ENCODE measurements at regions not wholly inside any gene's neighbourhood (a gene's known extent, or its start where the extent isn't known, plus 50 kb on each side); places are given as distances from the start of the nearest gene placed in this dataset.

- DNase-seq (ENCODE audit: low spot score) (no peak), ATAC-seq (ENCODE audit: insufficient number of reproducible peaks, low FRiP score, low read depth) (peak; percentile 29)
Observed at GRCh38 chr10:50991456-50992355, 82.6 kb upstream of the PRKG1 start.

GRCh38 chr10:50992356-50992901 is 81.9 kb upstream of the PRKG1 start:
- TF ChIP-seq CTCF (IDR thresholded peaks at IDR 0.05) = no peak
- Histone ChIP-seq H3K4me3 (peak overlapping the region; percentile 94), H3K4me1 (ENCODE audit: control insufficient read depth in 1 of 2, low read depth in 2 of 2) (peaks cover 13 to 46% of the 10 kb centered on the region in 2 donors), H3K27me3 (replicated peaks; ENCODE audit: insufficient read depth) (no peaks in the 10 kb centered on the region), H3K9me3 (no peaks in the 10 kb centered on the region), H3K36me3 (no peaks in the 10 kb centered on the region), H3K27ac (peak overlapping the region; percentile 93 to 97)
- ATAC-seq (ENCODE audit: insufficient number of reproducible peaks, low FRiP score, low read depth) = no peak
- no peak for DNase-seq (ENCODE audit: low spot score)

More at GRCh38 chr10:50991456-50992355, 82.6 kb upstream of the PRKG1 start:
- Histone ChIP-seq H3K9me3 (no peaks in the 10 kb centered on the region), H3K27me3 (replicated peaks; ENCODE audit: insufficient read depth) (no peaks in the 10 kb centered on the region), H3K4me1 (ENCODE audit: control insufficient read depth in 1 of 2, low read depth in 2 of 2) (peaks cover 13 to 39% of the 10 kb centered on the region in 2 donors), H3K36me3 (no peaks in the 10 kb centered on the region), H3K27ac (peak overlapping the region; percentile 93 to 97), H3K4me3 (peak overlapping the region; percentile 94)
- no peak for TF ChIP-seq CTCF (IDR thresholded peaks at IDR 0.05)

DNA sequence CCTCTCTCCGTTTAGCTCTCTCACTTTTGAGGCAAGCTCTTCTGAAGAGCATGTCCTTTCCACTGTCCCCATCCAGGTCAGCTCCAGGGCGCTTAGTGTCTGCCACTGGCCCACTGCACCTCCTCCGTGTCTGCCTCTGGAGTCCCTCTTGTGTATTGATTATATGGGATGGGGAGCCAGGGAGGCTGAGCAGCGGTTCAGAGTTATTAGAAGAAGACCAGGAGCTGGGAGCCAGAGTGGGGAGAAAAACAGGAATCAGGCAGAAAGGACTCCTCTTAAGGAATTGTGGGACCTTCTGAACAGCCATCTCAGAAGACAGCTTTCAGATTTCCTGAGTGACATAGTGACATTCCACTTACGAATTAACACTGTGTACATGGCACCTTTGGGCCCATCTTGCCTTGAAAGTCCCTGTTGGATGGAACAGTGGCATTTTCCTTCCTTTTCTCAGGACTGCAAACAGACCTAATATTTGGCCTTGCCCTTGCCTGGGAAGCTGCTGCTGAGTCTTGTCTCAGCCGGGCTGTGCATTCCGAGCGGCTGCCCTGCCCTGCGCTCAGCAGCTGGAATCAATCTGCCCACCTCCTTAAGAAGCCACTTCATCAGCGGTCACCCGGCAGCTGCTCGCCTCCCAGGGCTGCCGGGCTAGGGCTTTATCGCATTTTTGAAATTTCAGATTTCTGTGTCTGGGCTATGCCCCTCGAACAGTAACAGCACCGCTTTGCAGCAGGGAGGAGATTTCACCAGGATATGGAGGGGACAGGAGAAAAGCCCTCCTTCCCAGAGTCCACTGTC is 81.1 kb upstream of the PRKG1 start:
- no peak for DNase-seq (ENCODE audit: low spot score)
- Histone ChIP-seq H3K27me3 (replicated peaks; ENCODE audit: insufficient read depth) (no peaks in the 10 kb centered on the region), H3K4me1 (ENCODE audit: control insufficient read depth in 1 of 2, low read depth in 2 of 2) (peaks cover 9 to 45% of the 10 kb centered on the region in 2 donors), H3K27ac (peak overlapping the region; percentile 93 to 97), H3K9me3 (no peaks in the 10 kb centered on the region), H3K36me3 (no peaks in the 10 kb centered on the region), H3K4me3 (peak overlapping the region; percentile 94)
- no peak for TF ChIP-seq CTCF (IDR thresholded peaks at IDR 0.05)
- ATAC-seq (ENCODE audit: insufficient number of reproducible peaks, low FRiP score, low read depth) = no peak

GRCh38 chr10:50993771-50994251 is 80.5 kb upstream of the PRKG1 start:
- peak; percentile 60 for ATAC-seq (ENCODE audit: insufficient number of reproducible peaks, low FRiP score, low read depth)
- TF ChIP-seq CTCF (IDR thresholded peaks at IDR 0.05) = no peak

More at GRCh38 chr10:50993771-50994251, 80.5 kb upstream of the PRKG1 start:
- Histone ChIP-seq H3K4me3 (peak overlapping the region; percentile 94), H3K27ac (peak overlapping the region; percentile 93 to 97), H3K9me3 (no peaks in the 10 kb centered on the region), H3K36me3 (no peaks in the 10 kb centered on the region), H3K27me3 (replicated peaks; ENCODE audit: insufficient read depth) (no peaks in the 10 kb centered on the region), H3K4me1 (ENCODE audit: control insufficient read depth in 1 of 2, low read depth in 2 of 2) (peaks cover 5 to 46% of the 10 kb centered on the region in 2 donors)
- DNase-seq (ENCODE audit: low spot score) = no peak

Measured in thoracic aorta (tissue), 2 donors.